Amygdala (tissue), 56 donors: ENCODE measurements at regions not wholly inside any gene's neighbourhood (a gene's known extent, or its start where the extent isn't known, plus 50 kb on each side); places are given as distances from the start of the nearest gene placed in this dataset.

Source experiments
- DNase-seq, 56 donors: peaks; one replicate each; lab custom pipeline; 2025; lab: John Stamatoyannopoulos, UW

- no peak for DNase-seq
These were observed 174.8 kb downstream of the IBTK start for GRCh38 chr6:82072751-82073150.

DNA sequence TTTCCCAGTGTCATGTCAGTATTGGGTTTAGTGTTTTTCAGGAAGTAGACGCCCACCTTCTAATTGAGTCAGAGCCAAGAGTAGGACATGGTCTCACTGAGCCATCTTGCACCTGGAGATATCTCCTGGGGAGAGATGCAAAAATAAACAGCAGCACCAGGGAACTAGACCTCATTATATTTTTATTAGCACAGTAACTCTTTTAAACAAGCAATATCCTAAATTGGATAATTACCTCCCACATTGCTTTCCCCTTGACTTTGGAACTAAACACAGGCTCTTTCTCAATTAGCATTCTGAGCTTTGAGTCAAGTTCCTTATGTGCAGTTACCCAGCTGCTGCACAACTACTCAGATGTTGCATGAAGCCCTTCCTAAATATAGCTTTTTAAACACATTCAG lies 175.4 kb downstream of the IBTK start:
- DNase-seq = no peak

GRCh38 chr6:82068721-82069120 lies 178.8 kb downstream of the IBTK start:
- no peak for DNase-seq

- peak in 1 of 56 donors; percentile 18 for DNase-seq
These were observed 180.5 kb downstream of the IBTK start for GRCh38 chr6:82066991-82067411.

GRCh38 chr6:82066196-82066595 lies 181.3 kb downstream of the IBTK start:
- DNase-seq = no peak

- DNase-seq = no peak
These were observed 184.0 kb downstream of the IBTK start for GRCh38 chr6:82063574-82063973.

DNA sequence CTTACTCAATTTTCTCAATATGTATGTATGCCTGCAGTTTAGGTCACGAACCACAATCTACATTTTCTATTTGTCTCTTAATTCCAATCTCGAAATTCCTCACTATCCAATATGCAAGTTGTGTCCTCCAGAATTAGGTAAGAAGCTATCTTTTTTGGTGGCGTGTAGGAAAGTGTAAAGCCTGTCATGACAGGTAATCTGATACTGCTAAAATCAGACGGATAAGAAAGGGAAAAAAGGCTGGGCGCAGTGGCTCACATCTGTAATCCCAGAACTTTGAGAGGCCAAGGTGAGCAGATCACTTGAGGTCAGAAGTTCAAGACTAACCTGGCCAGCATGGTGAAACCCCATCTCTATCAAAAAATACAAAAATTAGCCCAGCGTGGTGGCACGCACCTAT lies 185.3 kb downstream of the IBTK start:
- no peak for DNase-seq

GRCh38 chr6:82057846-82058554 lies 189.5 kb downstream of the IBTK start:
- DNase-seq = peak in 7 of 56 donors; percentile 4 to 21 (median 16)

DNA sequence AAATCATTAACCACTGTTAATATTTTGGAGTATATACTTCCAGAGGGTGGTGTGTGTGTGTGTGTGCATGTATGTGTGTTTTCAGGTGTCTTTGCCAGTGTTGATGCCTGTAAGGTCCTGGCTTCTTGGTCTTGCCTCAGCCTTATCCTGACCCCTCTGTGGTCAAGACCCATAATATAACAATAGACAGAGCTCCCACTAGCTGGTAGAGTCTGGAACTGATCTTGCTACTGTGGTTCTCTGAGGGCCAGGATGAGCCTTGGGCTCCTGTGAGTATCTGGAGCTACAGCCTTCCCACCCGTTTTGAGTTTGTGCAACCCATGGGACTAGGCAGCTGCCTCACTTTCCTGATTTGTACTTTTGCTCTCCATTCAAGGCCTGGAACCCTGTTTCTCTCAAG lies 191.0 kb downstream of the IBTK start:
- DNase-seq = no peak

- DNase-seq = no peak
These were observed 201.4 kb downstream of the IBTK start for GRCh38 chr6:82045965-82046756.

DNA sequence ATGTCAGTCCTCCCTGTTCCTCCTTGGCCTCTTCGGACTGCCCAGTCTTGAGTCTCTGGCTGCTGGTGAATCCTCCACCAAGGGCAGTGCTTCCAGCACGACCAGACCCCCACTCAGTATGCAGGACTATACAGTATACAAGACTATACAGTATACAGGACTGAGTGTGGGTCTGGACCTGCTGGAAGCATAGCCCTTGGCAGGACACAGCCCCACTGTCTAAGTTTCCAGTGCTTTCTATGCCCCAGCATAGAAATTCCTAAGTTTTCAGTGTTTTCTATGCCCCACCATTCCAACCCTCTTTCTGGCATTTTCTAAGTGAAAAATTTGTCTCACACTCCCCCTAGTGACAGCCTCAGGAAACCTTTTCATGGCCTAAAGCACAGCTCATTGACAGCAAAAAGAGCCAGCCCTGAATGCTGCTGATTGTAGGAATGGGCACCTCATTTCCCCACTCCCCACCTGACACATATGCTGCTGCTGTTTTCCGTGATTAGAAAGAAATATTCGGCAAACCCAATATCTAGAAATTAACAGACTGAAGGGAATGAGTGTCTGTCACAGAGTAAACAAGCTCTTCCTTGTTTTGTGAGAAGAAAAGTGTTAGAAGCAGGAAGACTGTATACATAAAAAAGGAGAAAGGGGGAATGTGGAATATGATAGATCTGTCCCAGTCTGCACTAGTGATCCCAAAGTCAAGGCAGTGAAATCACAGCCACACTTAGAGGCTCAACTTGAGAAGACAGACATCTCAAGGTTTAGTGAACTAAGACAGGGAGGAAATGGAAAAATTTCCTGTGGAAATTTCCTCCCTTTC lies 206.9 kb downstream of the IBTK start:
- DNase-seq = peak in 28 of 56 donors; percentile 3 to 52 (median 15)

GRCh38 chr6:82038631-82039030 lies 208.9 kb downstream of the IBTK start:
- no peak for DNase-seq

- no peak for DNase-seq
These were observed 212.0 kb downstream of the IBTK start for GRCh38 chr6:82035526-82035925.

DNA sequence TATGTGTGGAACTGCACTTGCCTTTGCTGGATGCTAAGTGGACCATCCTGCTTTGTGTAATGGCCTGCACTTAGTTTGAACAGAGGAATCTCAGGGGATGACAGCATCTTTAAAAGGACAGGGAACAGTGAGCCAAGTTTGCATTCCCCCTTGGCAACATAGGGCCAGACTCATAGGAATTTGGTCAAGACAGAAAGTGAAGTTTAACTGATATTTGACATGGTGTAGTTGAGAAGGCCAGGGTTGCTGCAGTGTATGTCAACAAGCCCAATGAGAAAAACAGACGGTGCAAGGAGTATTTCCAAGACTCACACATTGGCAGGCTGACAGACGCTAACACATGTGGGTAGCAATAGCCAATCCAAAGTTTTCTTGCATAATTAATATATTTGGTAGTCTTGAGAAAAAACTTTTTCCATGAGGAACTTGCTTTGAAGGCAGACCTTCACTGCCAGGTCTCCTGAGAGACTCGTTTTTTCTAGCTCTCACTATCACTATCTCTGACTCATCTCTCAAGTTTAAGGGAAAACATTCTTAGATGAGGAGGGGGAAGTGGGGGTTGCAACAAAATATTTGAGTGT lies 213.8 kb downstream of the IBTK start:
- no peak for DNase-seq

GRCh38 chr6:82032444-82032843 lies 215.1 kb downstream of the IBTK start:
- no peak for DNase-seq

DNA sequence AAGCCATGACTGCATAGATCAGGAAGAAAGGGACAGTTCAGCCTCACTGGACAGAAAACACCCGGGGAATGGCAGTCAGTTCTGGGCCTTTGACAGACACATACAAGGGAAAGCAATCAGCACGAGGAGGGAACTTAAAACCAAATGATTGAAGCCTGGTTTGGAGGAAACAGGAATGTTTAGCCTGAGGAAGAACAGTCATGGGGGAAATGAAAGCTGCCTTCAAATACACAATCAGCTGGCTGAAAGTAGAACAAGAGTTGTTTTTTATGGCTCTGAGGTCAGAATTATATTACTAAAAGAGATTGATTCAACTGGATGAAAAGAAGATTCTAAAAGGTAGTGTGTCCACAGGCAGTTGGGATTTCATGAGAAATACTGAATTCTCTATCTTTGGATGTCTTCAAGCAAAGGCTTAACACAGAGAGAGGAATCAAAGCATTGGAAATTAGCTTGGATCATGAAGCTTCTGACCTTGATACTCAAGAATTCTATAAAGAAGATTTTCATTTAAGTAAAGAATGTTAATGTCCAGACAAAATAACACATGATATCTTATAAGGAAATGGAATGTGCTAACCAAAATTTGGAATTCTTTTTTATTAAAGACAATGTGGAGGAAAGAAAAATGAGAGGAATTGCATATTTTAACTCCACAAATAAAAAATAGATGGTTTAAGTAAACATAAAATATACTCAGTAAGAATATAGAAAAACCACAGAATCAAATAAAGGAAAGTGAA lies 216.6 kb downstream of the IBTK start:
- DNase-seq = no peak

DNA sequence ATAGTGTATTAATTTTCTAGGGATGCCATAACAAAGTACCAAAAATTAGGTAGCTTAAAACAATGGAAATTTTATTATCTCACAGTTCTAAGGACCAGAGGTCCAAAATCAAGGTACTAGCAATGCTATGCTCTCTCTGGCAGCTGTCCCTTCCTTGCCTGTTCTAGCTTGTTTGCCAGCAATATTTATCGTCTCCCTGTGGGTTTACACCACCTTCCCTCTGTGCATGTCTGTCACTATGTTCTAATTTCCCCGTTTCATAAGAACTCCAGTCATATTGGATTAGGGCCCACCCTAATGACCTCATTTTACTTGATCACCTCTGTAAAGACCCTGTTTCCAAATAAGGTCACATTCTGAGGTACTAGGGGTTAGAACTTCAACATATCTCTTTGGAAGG lies 217.2 kb downstream of the IBTK start:
- no peak for DNase-seq

- no peak for DNase-seq
These were observed 222.3 kb downstream of the IBTK start for GRCh38 chr6:82025271-82025670.

DNA sequence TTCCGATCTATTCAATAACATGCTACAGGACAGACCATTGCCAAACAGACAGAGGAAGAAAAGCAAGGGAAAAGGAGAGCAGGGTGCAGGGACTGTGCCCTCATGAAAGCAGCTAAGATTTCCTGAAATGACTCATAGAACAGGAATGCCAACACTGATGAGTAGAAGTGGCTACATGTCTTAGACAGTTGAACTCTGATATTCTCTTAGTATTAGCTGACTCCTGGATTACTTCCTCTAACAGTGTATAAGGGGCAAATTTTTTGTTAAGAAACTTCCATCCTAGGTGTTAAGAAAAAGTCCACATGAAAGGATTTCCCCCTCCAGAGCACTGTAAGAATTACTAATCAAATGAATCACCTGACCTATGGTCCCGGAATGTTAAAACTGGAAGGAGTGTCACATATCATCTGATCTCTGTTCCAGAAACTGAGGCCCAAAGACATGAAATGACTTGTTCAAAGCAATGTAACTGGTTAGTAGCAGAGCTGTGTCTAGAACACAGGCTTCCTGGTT lies 224.9 kb downstream of the IBTK start:
- no peak for DNase-seq

DNA sequence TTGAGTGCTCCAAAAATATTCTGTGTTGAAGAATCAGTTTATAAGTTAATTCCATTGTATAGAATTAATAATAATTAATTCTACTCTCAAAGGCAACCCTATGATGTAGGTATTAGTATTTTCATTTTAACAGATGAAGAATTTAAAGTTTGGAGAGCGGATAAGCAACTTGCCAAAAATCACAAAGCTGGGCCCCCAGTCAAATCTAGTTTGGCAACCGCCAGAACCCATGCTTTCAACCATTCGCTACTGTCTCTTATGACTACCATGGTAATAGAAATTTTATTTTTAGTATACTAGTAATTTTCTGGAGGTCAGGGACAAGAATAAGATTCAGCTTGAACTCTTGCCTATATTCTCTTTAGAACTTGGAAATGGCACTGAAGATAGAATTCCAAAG lies 229.8 kb downstream of the IBTK start:
- no peak for DNase-seq
